Right lobe of liver (tissue), 6 donors: ENCODE measurements at regions not wholly inside any gene's neighbourhood (a gene's known extent, or its start where the extent isn't known, plus 50 kb on each side); places are given as distances from the start of the nearest gene placed in this dataset.

Experiments
- ATAC-seq, 4 donors: fragments of 200-7000 bp; cut with Tn5 transposase; one replicate each; pipeline ENCODE4 v1.9.1; 2020; ENCODE audit warnings: mild to moderate bottlenecking in 4 of 4, moderate library complexity in 4 of 4
- DNase-seq, 3 donors: peaks; one replicate each; pipeline ENCODE4 v3.0.0-alpha.2; 2020
- H3K27ac ChIP-seq, 3 donors: fragments of 200-600 bp; one replicate each; pipeline ENCODE4 v1.8.0; 2022
- H3K27me3 ChIP-seq, 2 donors: fragments of 200-600 bp; one replicate each; pipeline ENCODE4 v1.8.0; 2022
- H3K36me3 ChIP-seq, 4 donors: fragments of 200-600 bp; sonication (generic) in 1 of 4; one replicate each; pipeline versions ENCODE4 v1.5.1 to v1.8.0; 2017 to 2022; ENCODE audit warnings: control low read depth in 1 of 4
- H3K4me1 ChIP-seq, 4 donors: fragments of 200-600 bp; sonication (generic) in 1 of 4; one replicate each; pipeline versions ENCODE4 v1.5.1 to v1.8.0; 2017 to 2022; ENCODE audit warnings: control low read depth in 1 of 4
- H3K4me3 ChIP-seq, 3 donors: fragments of 200-600 bp; one replicate each; pipeline ENCODE4 v1.8.0; 2022
- H3K9me3 ChIP-seq, 4 donors: fragments of 200-600 bp; sonication (generic) in 1 of 4; one replicate each; pipeline versions ENCODE4 v1.5.1 to v1.8.0; 2017 to 2022; ENCODE audit warnings: control low read depth in 1 of 4
- CTCF ChIP-seq, 4 donors: fragments of 200-600 bp in 3 of 4; fragments of 450-650 bp in 1 of 4; IDR thresholded peaks; one replicate each; pipeline versions ENCODE4 v1.5.1 to v1.8.0; 2016 to 2022; ENCODE audit warnings: antibody characterized with exemption in 4 of 4, mild to moderate bottlenecking in 2 of 4
- POLR2A ChIP-seq: fragments of 450-650 bp; IDR thresholded peaks from one replicate; pipeline ENCODE4 v1.6.1; 2017; ENCODE audit warnings: antibody characterized with exemption, mild to moderate bottlenecking
- WGBS: methylation state at CpG from one replicate; pipeline ENCODE4 v1.1.6; 2018; ENCODE audit warnings: low coverage, low lambda C conversion rate; ENCODE audit not compliant: insufficient coverage; ENCODE audit errors: missing lambda C conversion rate; 5-methylcytosine and 5-hydroxymethylcytosine counted together
- intact Hi-C, 2 donors: fragments of 100-400 bp; cut with DNase I; formaldehyde crosslinking; loops; one replicate each; pipeline versions ENCODE4 v1.11.2 to v1.14.1; 2022
- donor health status: DM: no; HTN: yes; CAD: no.
- donor health status: DM: no; HTN: no; CAD: no.
- donor health status: DM: no; HTN: no; CAD: no.
- donor health status: DM: no; HTN: yes; CAD: no.
- donor health status: DM: no; HTN: yes; CAD: no.

- no peak for ATAC-seq
- Histone ChIP-seq H3K27ac (no peak overlapping the region), H3K4me1 (no peaks in the 10 kb centered on the region), H3K36me3 (no peaks in the 10 kb centered on the region), H3K4me3 (no peak overlapping the region), H3K9me3 (no peaks in the 10 kb centered on the region), H3K27me3 (no peaks in the 10 kb centered on the region)
- DNase-seq = peak in 1 of 3 donors; percentile 19
- TF ChIP-seq POLR2A = no peak
- intact Hi-C loops = no loop called here
- 55% methylated on average over 6 of the region's 7 CpGs for WGBS
Measured at GRCh38 chr10:43926875-43927406, 278.3 kb upstream of the ZNF32 start.

GRCh38 chr10:43926371-43926770, 277.7 kb upstream of the ZNF32 start:
- no peak for ATAC-seq
- Histone ChIP-seq H3K36me3 (no peaks in the 10 kb centered on the region), H3K27ac (no peak overlapping the region), H3K9me3 (no peaks in the 10 kb centered on the region), H3K27me3 (no peaks in the 10 kb centered on the region), H3K4me3 (no peak overlapping the region), H3K4me1 (no peaks in the 10 kb centered on the region)
- TF ChIP-seq CTCF (IDR thresholded peaks at IDR 0.05) (no peak), POLR2A (no peak)
- intact Hi-C loops = no loop called here
- 46% methylated on average over 4 of the region's 5 CpGs for WGBS
- peak in 1 of 3 donors; percentile 31 for DNase-seq

- no peak overlapping the region for H3K27ac ChIP-seq
- ATAC-seq (no peak), DNase-seq (no peak)
- H3K36me3 ChIP-seq = no peaks in the 10 kb centered on the region
- intact Hi-C loops = no loop called here
- H3K4me3 ChIP-seq = no peak overlapping the region
- TF ChIP-seq POLR2A (no peak), CTCF (IDR thresholded peaks at IDR 0.05) (no peak)
- no peaks in the 10 kb centered on the region for H3K4me1 ChIP-seq
- no peaks in the 10 kb centered on the region for H3K9me3 ChIP-seq
- 50% methylated on average over 1 of the region's 7 CpGs for WGBS
- no peaks in the 10 kb centered on the region for H3K27me3 ChIP-seq
Measured at GRCh38 chr10:43925793-43926192, 277.1 kb upstream of the ZNF32 start.

- Histone ChIP-seq H3K36me3 (no peaks in the 10 kb centered on the region), H3K27ac (no peak overlapping the region), H3K27me3 (no peaks in the 10 kb centered on the region), H3K4me3 (no peak overlapping the region), H3K9me3 (no peaks in the 10 kb centered on the region), H3K4me1 (no peaks in the 10 kb centered on the region)
- WGBS = 61% methylated on average over 2 of the region's 2 CpGs
- ATAC-seq (no peak), DNase-seq (no peak)
- intact Hi-C loops = no loop called here
- TF ChIP-seq POLR2A = no peak
- TF ChIP-seq CTCF (IDR thresholded peaks at IDR 0.05) = no peak
Measured at GRCh38 chr10:43923328-43923727, 274.6 kb upstream of the ZNF32 start.

GRCh38 chr10:43922335-43923280, 273.9 kb upstream of the ZNF32 start:
- WGBS = 68% methylated on average over 5 of the region's 9 CpGs
- TF ChIP-seq CTCF (IDR thresholded peaks at IDR 0.05) = no peak
- TF ChIP-seq POLR2A = no peak
- intact Hi-C loops = no loop called here
- ATAC-seq (peak in 1 of 4 donors; percentile 31), DNase-seq (peak in 1 of 3 donors; percentile 36)
- H3K27ac ChIP-seq = no peak overlapping the region
- H3K36me3 ChIP-seq = no peaks in the 10 kb centered on the region
- no peaks in the 10 kb centered on the region for H3K4me1 ChIP-seq
- H3K9me3 ChIP-seq = no peaks in the 10 kb centered on the region
- no peaks in the 10 kb centered on the region for H3K27me3 ChIP-seq
- no peak overlapping the region for H3K4me3 ChIP-seq
